ENCODE measurements at regions not wholly inside any gene's neighbourhood (a gene's known extent, or its start where the extent isn't known, plus 50 kb on each side); places are given as distances from the start of the nearest gene placed in this dataset.

GRCh38 chr11:71147331-71147730, 105.0 kb downstream of the SHANK2 start:
- no peak for TF ChIP-seq CTCF (IDR thresholded peaks at IDR 0.05; ENCODE audit: insufficient read depth, missing control alignments)
- no peak for FAIRE-seq
- DNase-seq (ENCODE audit: insufficient read length, low spot score) = no peak

GRCh38 chr11:71146846-71147245, 105.5 kb downstream of the SHANK2 start:
- DNase-seq (ENCODE audit: insufficient read length, low spot score) (no peak), FAIRE-seq (no peak)
- TF ChIP-seq CTCF (IDR thresholded peaks at IDR 0.05; ENCODE audit: insufficient read depth, missing control alignments) = no peak

DNA sequence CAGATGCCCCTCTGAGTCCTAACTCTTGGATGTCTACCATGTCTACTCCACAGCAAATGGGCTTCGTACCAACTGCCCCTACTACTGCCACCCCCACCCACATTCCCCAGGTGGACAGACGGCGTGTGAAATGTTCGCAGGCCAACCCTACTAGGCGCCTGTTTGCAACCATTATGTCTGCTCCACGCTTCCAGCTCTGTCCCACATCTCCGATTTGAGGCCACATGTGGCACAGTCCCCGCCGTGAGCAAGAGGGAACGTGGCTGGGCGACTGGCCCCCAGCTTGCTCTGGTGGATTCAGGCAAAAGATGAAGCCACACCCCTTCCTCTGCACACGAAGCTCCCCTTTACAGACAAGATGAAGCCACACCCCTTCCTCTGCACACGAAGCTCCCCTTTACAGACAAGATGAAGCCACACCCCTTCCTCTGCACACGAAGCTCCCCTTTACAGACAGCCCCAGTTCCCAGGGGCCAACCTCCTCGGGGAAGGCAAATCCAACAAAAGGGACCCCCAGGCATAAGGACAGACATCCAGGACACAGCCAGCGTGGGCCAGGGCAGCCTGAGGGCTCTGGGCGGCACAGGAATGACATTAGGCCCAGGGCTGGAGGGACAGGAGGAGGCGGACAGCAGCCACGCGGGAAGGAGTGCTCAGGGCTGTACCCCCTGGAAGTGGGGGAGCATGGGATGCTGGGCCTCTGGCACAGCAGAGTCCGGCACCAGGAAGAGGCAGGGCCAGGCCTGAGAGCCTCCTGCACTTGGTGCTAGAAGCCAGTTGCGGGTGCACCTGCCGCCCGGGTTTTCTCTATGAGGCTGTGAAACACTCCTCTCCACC, 106.2 kb downstream of the SHANK2 start:
- no peak for TF ChIP-seq CTCF (IDR thresholded peaks at IDR 0.05; ENCODE audit: insufficient read depth, missing control alignments)
- no peak for FAIRE-seq

GRCh38 chr11:71145368-71145767, 107.0 kb downstream of the SHANK2 start:
- DNase-seq (ENCODE audit: insufficient read length, low spot score) (no peak), FAIRE-seq (no peak)
- no peak for TF ChIP-seq CTCF (IDR thresholded peaks at IDR 0.05; ENCODE audit: insufficient read depth, missing control alignments)

More for the DNA sequence above, 106.2 kb downstream of the SHANK2 start:
- no peak for DNase-seq (ENCODE audit: insufficient read length, low spot score)

DNA sequence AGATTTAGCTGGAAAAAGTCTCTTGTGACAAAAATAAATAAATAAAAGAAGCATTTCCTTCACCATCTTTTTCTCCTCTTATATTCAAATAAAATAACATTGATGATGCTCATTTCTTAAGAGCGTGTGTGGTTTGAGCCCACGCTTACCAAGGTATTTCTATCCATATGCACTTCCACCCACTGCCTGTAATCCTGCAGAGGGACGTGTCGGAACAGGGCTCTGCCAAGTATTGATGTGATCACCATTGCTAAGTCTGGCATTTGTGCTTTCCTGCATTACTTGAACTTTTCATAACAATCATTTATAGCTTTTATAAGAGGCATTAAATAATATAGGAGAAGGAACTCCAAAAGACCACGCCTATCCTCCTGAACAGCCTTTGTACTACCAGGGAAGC, 107.6 kb downstream of the SHANK2 start:
- FAIRE-seq = no peak
- TF ChIP-seq CTCF (IDR thresholded peaks at IDR 0.05; ENCODE audit: insufficient read depth, missing control alignments) = no peak
- DNase-seq (ENCODE audit: insufficient read length, low spot score) = no peak

GRCh38 chr11:71144010-71144409, 108.4 kb downstream of the SHANK2 start:
- TF ChIP-seq CTCF (IDR thresholded peaks at IDR 0.05; ENCODE audit: insufficient read depth, missing control alignments) = no peak
- FAIRE-seq = no peak
- DNase-seq (ENCODE audit: insufficient read length, low spot score) = no peak

DNA sequence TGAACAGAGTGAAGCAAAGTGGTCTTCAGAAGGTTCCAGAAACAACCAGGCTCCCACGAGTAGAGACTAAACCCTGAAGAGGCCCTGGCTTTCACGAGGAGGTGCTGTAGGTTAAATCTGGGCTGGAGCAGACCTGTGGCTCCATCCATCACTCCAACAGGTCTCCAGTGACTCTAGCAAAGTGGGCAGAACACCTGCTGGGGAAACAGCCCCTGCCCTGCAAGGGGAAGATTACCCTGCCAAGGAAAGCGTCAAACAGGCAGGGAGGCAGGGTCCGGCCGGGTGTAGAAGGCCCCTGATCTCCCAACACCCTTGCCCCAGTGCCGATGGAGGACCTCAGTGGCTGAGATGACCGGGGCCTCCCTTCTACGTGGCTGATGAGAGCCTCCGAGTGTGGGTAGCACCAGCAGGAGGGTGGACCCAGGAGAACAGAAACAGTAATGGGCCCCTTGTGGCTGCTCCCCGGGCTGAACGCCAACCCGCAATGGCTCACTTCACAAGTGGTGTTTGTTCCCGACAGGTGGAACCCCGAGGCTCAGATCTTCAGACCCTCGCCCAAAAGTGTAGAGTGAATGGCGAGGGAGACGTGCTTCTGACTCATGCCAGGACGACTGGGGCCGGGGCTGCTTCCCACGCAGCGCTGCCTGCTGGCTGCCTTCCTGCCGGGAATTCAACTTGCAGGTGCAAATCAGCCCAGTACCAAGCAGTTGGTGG, 112.0 kb downstream of the SHANK2 start:
- no peak for FAIRE-seq
- no peak for DNase-seq (ENCODE audit: insufficient read length, low spot score)
- no peak for TF ChIP-seq CTCF (IDR thresholded peaks at IDR 0.05; ENCODE audit: insufficient read depth, missing control alignments)

Data from D721Med (cell line).